ENCODE measurements at regions not wholly inside any gene's neighbourhood (a gene's known extent, or its start where the extent isn't known, plus 50 kb on each side); places are given as distances from the start of the nearest gene placed in this dataset.

GRCh38 chr7:12508005-12508404, 62.5 kb upstream of the SCIN start:
- TF ChIP-seq, protein P1, sequence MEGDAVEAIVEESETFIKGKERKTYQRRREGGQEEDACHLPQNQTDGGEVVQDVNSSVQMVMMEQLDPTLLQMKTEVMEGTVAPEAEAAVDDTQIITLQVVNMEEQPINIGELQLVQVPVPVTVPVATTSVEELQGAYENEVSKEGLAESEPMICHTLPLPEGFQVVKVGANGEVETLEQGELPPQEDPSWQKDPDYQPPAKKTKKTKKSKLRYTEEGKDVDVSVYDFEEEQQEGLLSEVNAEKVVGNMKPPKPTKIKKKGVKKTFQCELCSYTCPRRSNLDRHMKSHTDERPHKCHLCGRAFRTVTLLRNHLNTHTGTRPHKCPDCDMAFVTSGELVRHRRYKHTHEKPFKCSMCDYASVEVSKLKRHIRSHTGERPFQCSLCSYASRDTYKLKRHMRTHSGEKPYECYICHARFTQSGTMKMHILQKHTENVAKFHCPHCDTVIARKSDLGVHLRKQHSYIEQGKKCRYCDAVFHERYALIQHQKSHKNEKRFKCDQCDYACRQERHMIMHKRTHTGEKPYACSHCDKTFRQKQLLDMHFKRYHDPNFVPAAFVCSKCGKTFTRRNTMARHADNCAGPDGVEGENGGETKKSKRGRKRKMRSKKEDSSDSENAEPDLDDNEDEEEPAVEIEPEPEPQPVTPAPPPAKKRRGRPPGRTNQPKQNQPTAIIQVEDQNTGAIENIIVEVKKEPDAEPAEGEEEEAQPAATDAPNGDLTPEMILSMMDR (IDR thresholded peaks at IDR 0.05) = no peak
- no peak for TF ChIP-seq POLR2A (IDR thresholded peaks at IDR 0.05)
- TF ChIP-seq POLR2AphosphoS5 (IDR thresholded peaks at IDR 0.05; ENCODE audit: insufficient read depth in 1 of 2, low read depth in 1 of 2) = no peak
